MM.1S (cell line): ENCODE measurements at regions not wholly inside any gene's neighbourhood (a gene's known extent, or its start where the extent isn't known, plus 50 kb on each side); places are given as distances from the start of the nearest gene placed in this dataset.

Experiments
- EZH2phosphoT487 ChIP-seq: fragments of 300-600 bp; sonication (generic); IDR thresholded peaks from 2 replicates; pipeline ENCODE4 v1.6.1; 2018; ENCODE audit warnings: antibody characterized with exemption, low read length
- TF ChIP-seq, protein P1 (sequence below): fragments of 300-600 bp; sonication (generic); IDR thresholded peaks from 2 replicates; pipeline ENCODE4 v1.5.1; 2016; ENCODE audit warnings: antibody characterized with exemption, low read length, mixed read lengths

DNA sequence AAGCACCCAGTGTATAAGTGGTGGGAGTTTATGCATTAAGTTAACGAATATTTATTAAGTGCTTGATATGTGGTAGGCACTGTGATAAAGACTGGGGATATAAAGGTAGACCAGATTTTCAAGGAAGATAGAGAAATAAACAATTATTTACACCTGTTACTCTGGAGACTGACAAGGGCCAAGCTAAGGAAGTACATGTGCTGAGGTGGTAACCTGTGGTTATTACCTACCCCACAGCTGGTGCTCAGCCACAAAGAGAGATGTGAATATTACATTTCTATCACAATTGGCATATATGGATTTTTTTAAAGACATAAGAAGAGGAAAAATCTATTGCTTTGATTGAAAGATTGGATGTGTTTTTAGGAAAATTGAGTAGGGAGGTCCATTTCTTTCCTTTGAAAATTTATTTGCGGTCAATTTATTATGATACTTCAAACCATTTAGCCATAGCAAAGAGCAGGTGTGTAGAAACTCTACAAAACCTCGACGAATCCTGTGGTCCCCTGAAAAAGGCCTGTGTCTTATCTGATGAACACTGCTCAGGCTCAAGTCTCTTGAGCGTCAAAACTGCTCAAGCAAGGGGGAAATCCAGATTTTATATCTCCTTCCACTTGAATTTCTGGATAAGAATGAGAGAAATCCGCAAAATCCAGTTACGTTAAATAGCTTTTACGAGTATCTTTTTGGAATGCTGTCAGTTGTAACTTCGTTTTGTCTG, 217.7 kb upstream of the HAND2 start:
- TF ChIP-seq, protein P1, sequence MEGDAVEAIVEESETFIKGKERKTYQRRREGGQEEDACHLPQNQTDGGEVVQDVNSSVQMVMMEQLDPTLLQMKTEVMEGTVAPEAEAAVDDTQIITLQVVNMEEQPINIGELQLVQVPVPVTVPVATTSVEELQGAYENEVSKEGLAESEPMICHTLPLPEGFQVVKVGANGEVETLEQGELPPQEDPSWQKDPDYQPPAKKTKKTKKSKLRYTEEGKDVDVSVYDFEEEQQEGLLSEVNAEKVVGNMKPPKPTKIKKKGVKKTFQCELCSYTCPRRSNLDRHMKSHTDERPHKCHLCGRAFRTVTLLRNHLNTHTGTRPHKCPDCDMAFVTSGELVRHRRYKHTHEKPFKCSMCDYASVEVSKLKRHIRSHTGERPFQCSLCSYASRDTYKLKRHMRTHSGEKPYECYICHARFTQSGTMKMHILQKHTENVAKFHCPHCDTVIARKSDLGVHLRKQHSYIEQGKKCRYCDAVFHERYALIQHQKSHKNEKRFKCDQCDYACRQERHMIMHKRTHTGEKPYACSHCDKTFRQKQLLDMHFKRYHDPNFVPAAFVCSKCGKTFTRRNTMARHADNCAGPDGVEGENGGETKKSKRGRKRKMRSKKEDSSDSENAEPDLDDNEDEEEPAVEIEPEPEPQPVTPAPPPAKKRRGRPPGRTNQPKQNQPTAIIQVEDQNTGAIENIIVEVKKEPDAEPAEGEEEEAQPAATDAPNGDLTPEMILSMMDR: no peak
- no peak for TF ChIP-seq EZH2phosphoT487
